ENCODE measurements at regions not wholly inside any gene's neighbourhood (a gene's known extent, or its start where the extent isn't known, plus 50 kb on each side); places are given as distances from the start of the nearest gene placed in this dataset.

DNA sequence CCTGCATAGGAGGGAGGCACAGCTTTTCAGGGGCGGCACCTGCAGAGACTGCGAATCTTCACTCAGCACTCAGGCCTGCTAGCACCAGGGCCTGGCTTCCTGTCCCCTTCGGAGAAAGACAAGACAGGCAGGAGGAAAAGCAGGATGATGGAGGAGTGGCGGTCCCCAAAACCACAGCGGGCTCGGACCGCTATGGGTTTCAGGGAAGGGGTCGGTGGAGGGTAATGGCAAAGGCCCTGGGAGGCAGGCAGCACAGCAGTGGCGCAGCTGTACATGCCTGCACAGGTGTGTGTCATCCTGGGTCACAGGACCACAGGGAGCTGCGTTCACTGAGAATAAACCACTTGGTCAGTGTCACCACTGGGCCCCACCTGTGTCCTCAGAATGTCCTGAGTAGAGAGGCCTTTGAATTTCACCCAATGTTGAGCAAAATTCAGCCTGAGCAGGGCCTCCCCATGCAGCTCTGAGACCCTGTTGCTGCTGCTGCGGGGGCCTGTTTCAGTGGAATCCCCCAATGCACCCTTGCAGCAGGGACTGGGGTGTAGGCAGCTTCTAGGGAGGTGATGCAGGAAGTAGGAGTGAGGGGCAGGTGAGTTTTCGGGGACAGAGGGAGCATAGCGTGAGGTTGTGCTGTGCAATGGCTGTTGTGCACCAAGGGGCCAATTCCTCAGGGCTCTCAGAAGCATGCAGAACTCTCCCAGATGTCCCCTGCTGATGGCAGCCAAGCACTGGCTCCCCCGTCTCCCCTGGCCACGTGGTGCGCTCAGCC lies 90.6 kb upstream of the PPP2R2D start:
- no peaks in the 10 kb centered on the region for H3K36me3 ChIP-seq (ENCODE audit: control insufficient read depth, insufficient read depth, low read length)
- H3K4me3 ChIP-seq (ENCODE audit: low read depth, low read length), result no peak overlapping the region
- H3K27me3 ChIP-seq (ENCODE audit: control insufficient read depth, insufficient read depth, low read length), result no peaks in the 10 kb centered on the region
- no peak overlapping the region for H3K9ac ChIP-seq (ENCODE audit: low read depth, low read length)
- no peaks in the 10 kb centered on the region for H3K9me3 ChIP-seq (ENCODE audit: control insufficient read depth, insufficient read depth, low read length)
- H3K4me1 ChIP-seq (ENCODE audit: control insufficient read depth, insufficient read depth, low read length), result no peaks in the 10 kb centered on the region
- no peak overlapping the region for H3K27ac ChIP-seq (ENCODE audit: low read depth, low read length)

DNA sequence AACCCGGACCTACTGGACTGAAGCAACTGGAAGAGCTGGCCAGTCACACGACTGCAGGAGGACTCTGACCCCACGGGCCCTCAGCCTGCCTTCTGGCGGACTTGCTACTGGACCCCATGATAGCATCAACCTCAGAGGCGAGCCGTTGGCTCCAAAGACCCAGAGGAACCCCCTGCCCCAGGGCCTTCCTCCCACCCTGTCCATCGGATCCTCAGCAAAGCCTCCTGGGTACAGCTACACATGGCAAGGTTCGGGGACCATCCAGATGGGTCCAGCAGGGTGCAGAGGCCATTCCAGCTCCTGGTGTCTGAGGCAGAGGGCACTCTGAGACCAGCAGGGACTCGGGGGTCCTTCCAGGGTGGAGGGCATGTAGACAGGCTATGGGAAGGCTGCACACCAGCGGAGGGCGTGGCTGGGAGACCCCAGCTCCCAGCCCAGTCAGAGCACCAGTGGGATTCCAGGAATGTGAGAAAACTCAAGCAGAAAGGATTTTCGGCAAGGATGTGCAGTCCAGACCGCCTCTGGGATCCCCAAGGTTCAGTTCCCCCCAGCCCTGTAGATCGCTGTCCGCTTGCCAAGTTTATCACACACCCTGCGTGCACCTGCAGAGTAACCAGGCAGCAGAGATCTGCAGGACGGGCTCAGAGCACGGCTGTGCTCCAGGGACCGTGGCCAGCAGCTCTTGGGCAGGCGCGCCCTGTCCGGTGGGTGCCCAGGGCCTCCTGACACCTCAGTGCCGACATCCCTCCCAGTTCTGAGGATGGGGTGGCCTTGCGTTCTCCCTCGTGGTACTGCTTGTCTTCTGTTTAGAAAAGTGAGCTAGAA lies 89.8 kb upstream of the PPP2R2D start:
- H3K27me3 ChIP-seq (ENCODE audit: control insufficient read depth, insufficient read depth, low read length), result no peaks in the 10 kb centered on the region
- no peak overlapping the region for H3K9ac ChIP-seq (ENCODE audit: low read depth, low read length)
- H3K27ac ChIP-seq (ENCODE audit: low read depth, low read length), result no peak overlapping the region

DNA sequence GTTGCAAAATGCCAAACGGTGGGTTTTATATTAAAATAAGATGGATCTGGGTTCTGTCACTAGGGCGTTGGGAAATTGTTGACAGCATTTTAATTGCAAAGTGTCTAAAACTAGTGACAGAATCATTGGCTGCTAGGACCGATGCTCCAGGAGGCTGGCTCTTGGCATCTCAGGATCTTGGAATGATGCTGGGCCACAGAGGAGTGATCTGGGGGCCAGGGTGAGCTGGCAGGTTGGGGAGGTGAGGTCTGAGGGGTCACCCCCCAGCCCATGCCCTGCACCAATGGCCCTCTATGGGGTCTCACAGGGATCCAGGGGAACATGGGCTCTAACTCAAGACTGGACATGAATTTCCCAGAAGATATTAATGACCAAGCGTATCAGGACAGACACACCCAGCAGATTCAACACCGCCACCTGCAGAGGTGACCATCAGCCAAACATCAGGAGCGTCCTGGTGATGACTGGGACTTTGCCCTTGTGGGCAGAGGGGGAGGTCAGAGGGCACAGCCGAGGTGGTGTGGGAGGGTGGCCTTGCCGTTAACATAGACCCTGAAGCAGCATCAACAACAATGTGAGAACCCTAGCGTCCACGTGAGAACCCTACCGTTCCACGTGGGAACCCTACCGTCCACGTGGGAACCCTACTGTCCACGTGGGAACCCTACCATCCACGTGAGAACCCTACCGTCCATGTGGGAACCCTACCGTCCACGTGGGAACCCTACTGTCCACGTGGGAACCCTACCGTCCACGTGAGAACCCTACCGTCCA lies 89.0 kb upstream of the PPP2R2D start:
- Histone ChIP-seq H3K27ac (ENCODE audit: low read depth, low read length) (no peak overlapping the region), H3K4me1 (ENCODE audit: control insufficient read depth, insufficient read depth, low read length) (no peaks in the 10 kb centered on the region), H3K36me3 (ENCODE audit: control insufficient read depth, insufficient read depth, low read length) (no peaks in the 10 kb centered on the region), H3K9ac (ENCODE audit: low read depth, low read length) (no peak overlapping the region), H3K27me3 (ENCODE audit: control insufficient read depth, insufficient read depth, low read length) (no peaks in the 10 kb centered on the region), H3K9me3 (ENCODE audit: control insufficient read depth, insufficient read depth, low read length) (no peaks in the 10 kb centered on the region), H3K4me3 (ENCODE audit: low read depth, low read length) (no peak overlapping the region)

More for the DNA sequence above, 89.8 kb upstream of the PPP2R2D start:
- no peaks in the 10 kb centered on the region for H3K9me3 ChIP-seq (ENCODE audit: control insufficient read depth, insufficient read depth, low read length)
- H3K4me3 ChIP-seq (ENCODE audit: low read depth, low read length), result no peak overlapping the region
- H3K36me3 ChIP-seq (ENCODE audit: control insufficient read depth, insufficient read depth, low read length), result no peaks in the 10 kb centered on the region
- H3K4me1 ChIP-seq (ENCODE audit: control insufficient read depth, insufficient read depth, low read length), result no peaks in the 10 kb centered on the region

DNA sequence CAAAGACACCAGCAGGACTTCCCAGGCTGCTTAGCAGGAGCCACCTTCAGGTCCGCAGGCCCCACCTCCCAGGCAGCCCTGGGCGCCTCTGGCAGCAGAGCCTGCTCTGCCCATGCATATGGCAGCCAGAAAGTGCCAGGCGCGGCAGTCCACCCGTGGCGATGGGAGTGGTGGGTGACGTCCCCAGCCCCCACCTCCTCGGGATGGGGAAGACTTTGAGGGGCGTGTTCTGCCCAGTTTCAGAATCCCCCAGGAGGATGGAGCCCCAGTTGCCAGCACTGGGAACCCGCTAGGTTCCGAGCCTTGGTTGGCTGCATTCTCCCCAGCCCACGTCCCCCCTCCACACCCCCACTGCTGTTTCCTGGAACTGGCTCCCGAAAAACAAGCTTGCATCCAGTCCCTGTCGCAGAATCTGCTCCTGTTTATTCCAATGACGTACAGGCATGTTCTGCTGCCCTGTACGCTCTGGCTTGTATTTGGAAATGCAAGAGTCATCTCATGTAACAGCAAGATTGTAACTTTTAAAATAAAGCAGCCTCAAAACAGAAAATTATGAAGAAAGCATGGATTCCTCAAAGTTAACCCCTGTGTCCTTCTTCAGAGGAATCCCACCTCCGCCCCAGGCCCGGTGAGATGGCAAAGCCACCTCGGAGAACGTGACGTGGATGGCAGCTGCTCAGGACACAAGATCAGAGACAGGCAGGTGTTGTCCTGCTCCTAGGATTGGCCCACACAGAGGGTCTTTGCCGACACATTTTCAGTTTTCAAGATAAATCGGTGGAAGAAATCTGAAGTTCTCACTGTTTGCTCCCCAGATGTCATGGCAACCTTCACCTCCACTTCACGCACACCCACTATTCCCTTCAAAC lies 87.8 kb upstream of the PPP2R2D start:
- no peaks in the 10 kb centered on the region for H3K4me1 ChIP-seq (ENCODE audit: control insufficient read depth, insufficient read depth, low read length)
- no peak overlapping the region for H3K4me3 ChIP-seq (ENCODE audit: low read depth, low read length)
- no peaks in the 10 kb centered on the region for H3K27me3 ChIP-seq (ENCODE audit: control insufficient read depth, insufficient read depth, low read length)
- no peak overlapping the region for H3K9ac ChIP-seq (ENCODE audit: low read depth, low read length)
- no peaks in the 10 kb centered on the region for H3K36me3 ChIP-seq (ENCODE audit: control insufficient read depth, insufficient read depth, low read length)
- no peaks in the 10 kb centered on the region for H3K9me3 ChIP-seq (ENCODE audit: control insufficient read depth, insufficient read depth, low read length)
- H3K27ac ChIP-seq (ENCODE audit: low read depth, low read length), result no peak overlapping the region

DNA sequence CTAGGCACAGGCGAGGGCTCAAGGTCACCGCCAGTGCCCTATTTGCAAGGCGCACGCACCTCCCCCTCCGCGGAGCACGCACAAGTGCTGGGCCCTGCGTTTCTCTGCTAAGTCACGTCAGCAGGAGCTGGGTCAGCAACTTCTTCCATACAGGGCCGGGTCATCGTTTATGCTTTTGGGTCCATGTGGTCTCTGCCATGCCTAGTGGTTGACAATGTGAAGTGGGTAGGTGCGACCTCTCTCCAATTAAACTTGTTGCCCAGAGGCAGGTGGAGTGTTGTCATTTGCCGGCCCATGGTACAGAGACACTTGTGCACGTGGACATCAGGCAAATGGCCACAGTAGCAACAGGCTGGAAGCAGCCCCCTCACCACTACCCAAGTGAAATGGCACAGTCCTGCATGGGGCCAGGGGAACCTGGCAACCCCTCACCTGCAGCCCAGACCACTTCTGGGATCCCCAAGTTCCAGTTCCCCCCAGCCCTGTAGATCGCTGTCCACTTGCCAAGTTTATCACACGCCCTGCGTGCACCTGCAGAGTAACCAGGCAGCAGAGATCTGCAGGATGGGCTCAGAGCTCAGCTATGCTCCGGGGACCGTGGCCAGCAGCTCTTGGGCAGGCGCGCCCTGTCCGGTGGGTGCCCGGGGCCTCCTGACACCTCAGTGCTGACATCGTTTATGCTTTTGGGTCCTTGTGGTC lies 86.1 kb upstream of the PPP2R2D start:
- no peaks in the 10 kb centered on the region for H3K4me1 ChIP-seq (ENCODE audit: control insufficient read depth, insufficient read depth, low read length)
- no peak overlapping the region for H3K9ac ChIP-seq (ENCODE audit: low read depth, low read length)
- no peaks in the 10 kb centered on the region for H3K27me3 ChIP-seq (ENCODE audit: control insufficient read depth, insufficient read depth, low read length)
- no peak overlapping the region for H3K4me3 ChIP-seq (ENCODE audit: low read depth, low read length)
- no peak overlapping the region for H3K27ac ChIP-seq (ENCODE audit: low read depth, low read length)
- no peaks in the 10 kb centered on the region for H3K9me3 ChIP-seq (ENCODE audit: control insufficient read depth, insufficient read depth, low read length)
- H3K36me3 ChIP-seq (ENCODE audit: control insufficient read depth, insufficient read depth, low read length), result no peaks in the 10 kb centered on the region

DNA sequence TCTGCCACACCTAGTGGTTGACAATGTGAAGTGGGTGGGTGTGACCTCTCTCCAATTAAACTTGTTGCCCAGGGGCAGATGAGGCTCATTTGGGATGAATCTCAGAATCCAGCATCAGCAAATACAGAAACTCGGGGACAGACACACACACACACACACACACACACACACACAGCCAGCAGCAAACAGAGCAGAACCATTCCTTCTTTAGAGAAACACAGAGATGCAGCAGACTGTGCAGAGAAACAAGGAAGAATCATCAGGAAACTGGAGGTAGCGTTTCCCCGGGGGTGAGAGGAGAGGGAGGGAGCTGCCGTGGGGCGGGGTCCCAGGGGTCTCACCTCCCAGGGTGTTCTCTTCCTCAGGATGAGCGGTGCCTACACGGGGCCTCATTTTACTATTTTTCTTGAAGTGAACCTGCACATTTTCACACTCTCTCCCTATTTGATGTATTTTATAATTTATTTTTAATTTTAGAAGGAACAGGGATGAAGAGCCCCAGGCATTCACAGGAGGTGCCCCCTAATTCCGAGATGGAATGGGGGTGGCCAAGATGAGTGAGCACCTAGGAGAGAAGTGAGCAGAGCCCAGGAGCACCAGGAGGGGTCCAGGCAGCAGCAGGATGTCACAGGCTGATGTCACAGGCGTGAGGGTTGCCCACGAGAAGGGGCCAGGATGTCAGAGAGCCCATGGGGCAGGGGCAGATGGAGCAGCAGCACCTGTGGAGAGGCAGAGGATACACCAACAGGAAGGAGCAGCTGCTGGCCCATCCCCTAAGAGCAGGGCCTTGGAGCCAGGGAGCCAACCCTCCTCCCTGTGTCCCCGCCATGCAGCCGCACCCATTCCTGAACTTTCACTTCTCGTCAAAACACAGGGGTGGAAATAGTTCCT lies 85.3 kb upstream of the PPP2R2D start:
- Histone ChIP-seq H3K9me3 (ENCODE audit: control insufficient read depth, insufficient read depth, low read length) (no peaks in the 10 kb centered on the region), H3K27me3 (ENCODE audit: control insufficient read depth, insufficient read depth, low read length) (no peaks in the 10 kb centered on the region), H3K4me1 (ENCODE audit: control insufficient read depth, insufficient read depth, low read length) (no peaks in the 10 kb centered on the region), H3K9ac (ENCODE audit: low read depth, low read length) (no peak overlapping the region), H3K4me3 (ENCODE audit: low read depth, low read length) (no peak overlapping the region), H3K27ac (ENCODE audit: low read depth, low read length) (no peak overlapping the region), H3K36me3 (ENCODE audit: control insufficient read depth, insufficient read depth, low read length) (no peaks in the 10 kb centered on the region)

DNA sequence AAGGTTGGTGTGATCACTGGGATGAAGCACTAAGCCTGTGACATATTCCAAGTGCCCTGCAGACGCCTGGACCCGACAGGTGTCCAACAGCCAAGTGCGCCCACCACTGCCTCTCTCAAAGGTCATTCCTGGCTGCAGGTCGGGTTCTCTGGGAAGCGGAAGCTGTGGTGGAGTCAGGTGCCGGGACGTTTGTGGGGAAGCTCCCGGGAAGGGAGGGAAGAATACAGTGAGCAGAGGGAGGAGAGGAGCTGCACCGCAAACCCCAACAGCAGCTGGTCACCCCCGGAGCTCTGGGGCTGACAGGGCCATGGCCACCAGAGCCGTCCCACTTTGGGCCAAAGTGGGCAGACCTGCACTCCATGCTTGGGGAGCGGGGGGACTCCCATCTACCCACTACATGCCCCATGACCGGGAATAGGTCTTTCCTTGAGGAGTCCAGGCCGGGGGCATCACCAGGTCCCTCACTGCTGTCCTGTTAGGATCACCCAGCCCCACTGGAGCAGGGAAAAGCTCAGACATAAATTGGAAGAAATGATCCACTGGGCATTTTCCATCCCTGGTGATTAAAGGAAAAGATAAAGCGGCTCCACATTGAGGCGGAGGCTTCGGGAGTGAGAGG lies 84.5 kb upstream of the PPP2R2D start:
- Histone ChIP-seq H3K27ac (ENCODE audit: low read depth, low read length) (no peak overlapping the region), H3K4me1 (ENCODE audit: control insufficient read depth, insufficient read depth, low read length) (no peaks in the 10 kb centered on the region), H3K9ac (ENCODE audit: low read depth, low read length) (no peak overlapping the region), H3K9me3 (ENCODE audit: control insufficient read depth, insufficient read depth, low read length) (no peaks in the 10 kb centered on the region), H3K36me3 (ENCODE audit: control insufficient read depth, insufficient read depth, low read length) (no peaks in the 10 kb centered on the region), H3K4me3 (ENCODE audit: low read depth, low read length) (no peak overlapping the region), H3K27me3 (ENCODE audit: control insufficient read depth, insufficient read depth, low read length) (no peaks in the 10 kb centered on the region)

DNA sequence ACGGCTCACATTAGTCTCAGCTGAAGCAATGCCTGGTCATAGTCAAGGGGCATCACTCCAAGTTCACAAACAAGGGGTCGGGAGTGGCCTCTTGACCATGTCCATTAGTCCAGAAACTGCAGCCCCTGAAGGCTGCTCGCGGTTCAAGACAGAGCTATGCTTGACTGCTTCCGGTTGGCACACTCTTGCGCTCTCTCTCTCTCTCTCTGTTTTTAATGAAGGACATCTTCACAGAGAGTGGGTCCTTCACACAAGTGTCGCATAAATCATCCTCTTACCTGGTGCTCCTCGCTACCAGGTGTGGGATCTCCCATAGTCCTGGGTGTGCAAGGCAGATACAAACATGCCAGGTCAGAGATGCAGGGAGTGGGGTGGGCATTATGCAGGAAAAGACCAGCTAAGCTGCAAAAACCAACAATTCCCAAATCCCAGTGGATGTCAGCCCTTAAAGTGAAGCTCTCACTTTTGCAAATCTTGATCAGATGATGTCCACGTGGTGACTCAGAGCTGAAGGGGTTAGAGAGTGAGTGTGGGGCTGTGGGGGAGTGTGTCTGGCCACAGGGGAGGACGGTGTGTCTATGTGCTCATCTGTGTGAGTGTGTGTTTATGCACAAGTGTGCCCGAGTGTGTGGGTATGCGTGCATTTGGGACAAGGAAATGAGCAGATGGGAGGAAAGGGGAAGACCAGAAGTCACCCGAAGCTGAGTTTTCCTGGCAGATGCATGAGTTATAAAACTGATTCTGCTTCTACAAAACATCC lies 83.7 kb upstream of the PPP2R2D start:
- Histone ChIP-seq H3K4me3 (ENCODE audit: low read depth, low read length) (no peak overlapping the region), H3K36me3 (ENCODE audit: control insufficient read depth, insufficient read depth, low read length) (no peaks in the 10 kb centered on the region), H3K27me3 (ENCODE audit: control insufficient read depth, insufficient read depth, low read length) (no peaks in the 10 kb centered on the region), H3K4me1 (ENCODE audit: control insufficient read depth, insufficient read depth, low read length) (no peaks in the 10 kb centered on the region), H3K27ac (ENCODE audit: low read depth, low read length) (no peak overlapping the region), H3K9ac (ENCODE audit: low read depth, low read length) (no peak overlapping the region), H3K9me3 (ENCODE audit: control insufficient read depth, insufficient read depth, low read length) (no peaks in the 10 kb centered on the region)
